Endodermal cell (in vitro differentiated cells): ENCODE measurements at regions not wholly inside any gene's neighbourhood (a gene's known extent, or its start where the extent isn't known, plus 50 kb on each side); places are given as distances from the start of the nearest gene placed in this dataset.
"Not testable (repeated sequence)": the region's sequence is repeated elsewhere in the genome, so short reads cannot be mapped to it uniquely, and the experiment has no call there.

Source experiments
- DNase-seq: peaks from one replicate; pipeline ENCODE4 v3.0.0-alpha.2; 2017
- H3K27ac ChIP-seq: 2 replicates; pipeline ENCODE4 v1.5.1; 2013; ENCODE audit warnings: mild to moderate bottlenecking, low read depth, low read length, moderate library complexity
- H3K27me3 ChIP-seq: 2 replicates; pipeline ENCODE4 v1.6.1; 2013; ENCODE audit warnings: mild to moderate bottlenecking, low read length, moderate library complexity; ENCODE audit not compliant: insufficient read depth, control insufficient read depth, poor library complexity, severe bottlenecking
- H3K36me3 ChIP-seq: 2 replicates; pipeline ENCODE4 v1.7.0; 2013; ENCODE audit warnings: mild to moderate bottlenecking, low read length, moderate library complexity; ENCODE audit not compliant: control insufficient read depth, insufficient read depth
- H3K4me1 ChIP-seq: one replicate; pipeline ENCODE4 v1.7.0; 2013; ENCODE audit warnings: low read length; ENCODE audit not compliant: control insufficient read depth, insufficient read depth
- H3K4me3 ChIP-seq: 2 replicates; pipeline ENCODE4 v1.5.1; 2013; ENCODE audit warnings: mild to moderate bottlenecking, low read length, moderate library complexity
- H3K9ac ChIP-seq: 2 replicates; pipeline ENCODE4 v1.6.1; 2013; ENCODE audit warnings: mild to moderate bottlenecking, low read length, moderate library complexity; ENCODE audit not compliant: poor library complexity, severe bottlenecking; ENCODE audit errors: extremely low read depth
- H3K9me3 ChIP-seq: 2 replicates; pipeline ENCODE4 v1.6.1; 2013; ENCODE audit warnings: mild to moderate bottlenecking, low read length, moderate library complexity; ENCODE audit not compliant: control insufficient read depth
- H3K27ac Mint-ChIP-seq: 2 replicates; pipeline ENCODE4 v1.8.0; 2020; ENCODE audit warnings: mixed read lengths
- H3K27me3 Mint-ChIP-seq: 2 replicates; pipeline ENCODE4 v1.8.0; 2021; ENCODE audit warnings: mild to moderate bottlenecking, mixed read lengths; ENCODE audit not compliant: insufficient read depth
- H3K36me3 Mint-ChIP-seq: 2 replicates; pipeline ENCODE4 v1.8.0; 2020; ENCODE audit warnings: low read depth, mixed read lengths
- H3K4me1 Mint-ChIP-seq: 2 replicates; pipeline ENCODE4 v1.8.0; 2020; ENCODE audit warnings: mixed read lengths
- H3K4me3 Mint-ChIP-seq: 2 replicates; pipeline ENCODE4 v1.8.0; 2020; ENCODE audit warnings: mild to moderate bottlenecking, moderate library complexity, mixed read lengths
- H3K9me3 Mint-ChIP-seq: 2 replicates; pipeline ENCODE4 v1.8.0; 2020; ENCODE audit warnings: mild to moderate bottlenecking, mixed read lengths
- CTCF ChIP-seq: fragments of 200-600 bp; sonication (generic); conservative IDR thresholded peaks from 2 replicates; pipeline ENCODE4 v1.5.0; 2021; ENCODE audit warnings: antibody characterized with exemption, mild to moderate bottlenecking
- WGBS, 2 experiments: methylation state at CpG; one replicate each; pipeline versions ENCODE4 v1.1.5 to v1.1.7; 2013; ENCODE audit warnings: missing lambda C conversion rate in 2 of 2, mixed read lengths in 1 of 2; ENCODE audit not compliant: insufficient coverage in 1 of 2, insufficient read length in 1 of 2; 5-methylcytosine and 5-hydroxymethylcytosine counted together

- H3K36me3 Mint-ChIP-seq = no peaks in the 10 kb centered on the region
- DNase-seq = no peak
- H3K27ac ChIP-seq = no peak overlapping the region
- WGBS, 2 experiments = 83 to 87% methylated on average over 1 to 4 of the region's 4 CpGs
- peaks cover 11% of the 10 kb centered on the region for H3K9me3 Mint-ChIP-seq
- H3K4me1 Mint-ChIP-seq = no peaks in the 10 kb centered on the region
- no peaks in the 10 kb centered on the region for H3K36me3 ChIP-seq
- H3K4me1 ChIP-seq = no peaks in the 10 kb centered on the region
- TF ChIP-seq CTCF = no peak
- H3K9ac ChIP-seq = no peak overlapping the region
- no peak overlapping the region for H3K4me3 Mint-ChIP-seq
- H3K27ac Mint-ChIP-seq = no peak overlapping the region
- no peaks in the 10 kb centered on the region for H3K27me3 Mint-ChIP-seq
- H3K27me3 ChIP-seq = no peaks in the 10 kb centered on the region
- no peak overlapping the region for H3K4me3 ChIP-seq
- H3K9me3 ChIP-seq = peaks cover 13% of the 10 kb centered on the region
Observed at GRCh38 chr10:8173243-8173865, 118.9 kb downstream of the GATA3 start.

GRCh38 chr10:8173866-8174243 is 119.4 kb downstream of the GATA3 start:
- Mint-ChIP-seq H3K36me3 (no peaks in the 10 kb centered on the region), H3K27me3 (no peaks in the 10 kb centered on the region), H3K27ac (no peak overlapping the region), H3K4me3 (no peak overlapping the region), H3K4me1 (no peaks in the 10 kb centered on the region), H3K9me3 (peaks cover 6% of the 10 kb centered on the region)
- no peak for TF ChIP-seq CTCF
- no peak for DNase-seq
- 97 to 100% methylated on average over 1 to 2 of the region's 3 CpGs for WGBS, 2 experiments
- H3K27me3 ChIP-seq = no peaks in the 10 kb centered on the region
- no peaks in the 10 kb centered on the region for H3K4me1 ChIP-seq
- H3K27ac ChIP-seq = no peak overlapping the region
- no peak overlapping the region for H3K4me3 ChIP-seq
- H3K36me3 ChIP-seq = no peaks in the 10 kb centered on the region
- H3K9ac ChIP-seq = no peak overlapping the region
- peaks cover 8% of the 10 kb centered on the region for H3K9me3 ChIP-seq

- DNase-seq = peak; percentile 85
- H3K27ac Mint-ChIP-seq = no peak overlapping the region
- H3K9ac ChIP-seq = no peak overlapping the region
- H3K4me3 Mint-ChIP-seq = no peak overlapping the region
- TF ChIP-seq CTCF = no peak
- no peak overlapping the region for H3K4me3 ChIP-seq
- WGBS, 2 experiments = 88 to 93% methylated on average over 5 to 8 of the region's 8 CpGs
- no peaks in the 10 kb centered on the region for H3K27me3 Mint-ChIP-seq
- H3K36me3 ChIP-seq = no peaks in the 10 kb centered on the region
- no peaks in the 10 kb centered on the region for H3K27me3 ChIP-seq
- no peak overlapping the region for H3K27ac ChIP-seq
- H3K4me1 Mint-ChIP-seq = no peaks in the 10 kb centered on the region
- no peaks in the 10 kb centered on the region for H3K9me3 Mint-ChIP-seq
- H3K9me3 ChIP-seq = no peaks in the 10 kb centered on the region
- H3K36me3 Mint-ChIP-seq = no peaks in the 10 kb centered on the region
- H3K4me1 ChIP-seq = no peaks in the 10 kb centered on the region
Observed at GRCh38 chr10:8174762-8175161, 120.3 kb downstream of the GATA3 start.

GRCh38 chr10:8177526-8177925 is 123.0 kb downstream of the GATA3 start:
- not testable (repeated sequence) for H3K27ac Mint-ChIP-seq, H3K4me3 Mint-ChIP-seq, H3K9me3 ChIP-seq, H3K36me3 Mint-ChIP-seq, H3K9ac ChIP-seq, H3K36me3 ChIP-seq, H3K4me1 ChIP-seq, H3K27ac ChIP-seq, H3K27me3 ChIP-seq, DNase-seq, H3K4me1 Mint-ChIP-seq, H3K9me3 Mint-ChIP-seq, H3K4me3 ChIP-seq, H3K27me3 Mint-ChIP-seq
- WGBS, 2 experiments = 88 to 91% methylated on average over 1 to 3 of the region's 3 CpGs

- H3K4me1 Mint-ChIP-seq = peaks cover 12% of the 10 kb centered on the region
- not testable (repeated sequence) for H3K36me3 ChIP-seq, DNase-seq, H3K4me3 Mint-ChIP-seq, H3K27ac ChIP-seq, H3K4me3 ChIP-seq, H3K4me1 ChIP-seq, H3K36me3 Mint-ChIP-seq, H3K9me3 ChIP-seq, H3K9ac ChIP-seq, H3K27me3 Mint-ChIP-seq, H3K9me3 Mint-ChIP-seq, H3K27ac Mint-ChIP-seq, H3K27me3 ChIP-seq
- 86% methylated on average over 1 of the region's 1 CpG; no CpG with 5 or more reads in 1 of the 2 experiments for WGBS, 2 experiments
Observed at GRCh38 chr10:8179773-8180172, 125.3 kb downstream of the GATA3 start.
